Transverse colon (tissue), 4 donors: ENCODE measurements at regions not wholly inside any gene's neighbourhood (a gene's known extent, or its start where the extent isn't known, plus 50 kb on each side); places are given as distances from the start of the nearest gene placed in this dataset.

ENCODE experiments used
- DNase-seq: peaks from one replicate; pipeline ENCODE4 v3.0.0-alpha.2; 2019
- H3K27ac ChIP-seq, 4 donors: fragments of 200-600 bp; sonication (generic); 2 replicates each; pipeline ENCODE4 v1.5.1; 2016 to 2018; ENCODE audit warnings: inconsistent platforms in 4 of 4
- H3K27me3 ChIP-seq: fragments of 200-600 bp; sonication (generic); 2 replicates; pipeline ENCODE4 v1.5.1; 2017; ENCODE audit warnings: inconsistent platforms
- H3K36me3 ChIP-seq, 4 donors: fragments of 200-600 bp; sonication (generic); 2 replicates each; pipeline ENCODE4 v1.5.1; 2017 to 2019; ENCODE audit warnings: inconsistent platforms in 4 of 4
- H3K4me1 ChIP-seq, 4 donors: fragments of 200-600 bp; sonication (generic); 2 replicates each; pipeline ENCODE4 v1.5.1; 2017 to 2020; ENCODE audit warnings: inconsistent platforms in 4 of 4
- H3K4me3 ChIP-seq, 4 donors: fragments of 200-600 bp; sonication (generic); 1 replicate in 1 of 4; 2 replicates in 3 of 4; pipeline versions ENCODE4 v1.5.1 to v1.6.1; 2017 to 2019; ENCODE audit warnings: inconsistent platforms in 4 of 4
- H3K9me3 ChIP-seq, 2 donors: fragments of 200-600 bp; sonication (generic); 2 replicates each; pipeline ENCODE4 v1.5.1; 2017 to 2019; ENCODE audit warnings: inconsistent platforms in 2 of 2
- EP300 ChIP-seq: sonication (generic); formaldehyde crosslinking; IDR thresholded peaks from one replicate; pipeline ENCODE4 v1.6.1; 2017; ENCODE audit warnings: antibody characterized with exemption, low read depth
- POLR2A ChIP-seq: fragments of 450-650 bp; IDR thresholded peaks from one replicate; pipeline ENCODE4 v1.6.1; 2016; ENCODE audit warnings: antibody characterized with exemption, mild to moderate bottlenecking, moderate library complexity
- POLR2AphosphoS5 ChIP-seq, 3 donors: sonication (generic); formaldehyde crosslinking; IDR thresholded peaks; one replicate each; pipeline ENCODE4 v1.6.1; 2016; ENCODE audit warnings: antibody characterized with exemption in 3 of 3
- WGBS, 2 donors: methylation state at CpG; one replicate each; pipeline ENCODE4 v1.1.5; 2018; ENCODE audit warnings: low coverage in 1 of 2; 5-methylcytosine and 5-hydroxymethylcytosine counted together
- in situ Hi-C, 4 donors: fragments of 200-750 bp; cut with MboI; loops; one replicate each; pipeline versions ENCODE4 v1.15.0 to v1.15.1; 2017; ENCODE audit warnings: low sequenced_read_pairs in 3 of 4, low pct_ligation_motif_present in 1 of 4, low pct_unique_long_range_greater_than_20kb in 1 of 4
- intact Hi-C: fragments of 100-400 bp; cut with DNase I; formaldehyde crosslinking; loops from one replicate; pipeline ENCODE4 v1.15.1; 2023; ENCODE audit warnings: low total_unique reads
- TF ChIP-seq, protein P1 (sequence below), 5 experiments: fragments of 200-600 bp in 3 of 5; fragments of 450-650 bp in 2 of 5; sonication (generic) in 3 of 5; IDR thresholded peaks; 1 replicate in 2 of 5; 2 replicates in 3 of 5; pipeline ENCODE4 v1.5.1; 2016 to 2017; ENCODE audit warnings: antibody characterized with exemption in 5 of 5, inconsistent platforms in 3 of 5, mild to moderate bottlenecking in 2 of 5, moderate library complexity in 1 of 5

DNA sequence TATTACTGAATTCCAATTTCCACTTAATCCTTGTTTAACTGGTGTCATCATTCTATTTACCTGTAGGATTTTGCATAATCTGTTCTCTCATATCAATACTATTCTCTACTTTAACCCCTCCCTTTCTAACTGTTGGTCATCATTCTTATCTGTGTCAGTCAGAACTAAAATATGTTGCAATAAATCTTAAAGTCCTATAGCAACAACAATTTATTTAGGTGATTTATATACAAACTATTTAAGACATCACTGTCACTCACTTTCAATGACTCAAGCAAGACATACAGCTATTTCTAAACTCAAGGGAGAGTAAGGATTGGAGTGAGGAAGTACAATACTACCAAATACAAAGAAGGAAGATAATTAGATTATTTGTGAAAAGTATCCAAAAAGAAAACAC, 740.4 kb downstream of the DSC3 start:
- Histone ChIP-seq H3K4me3 (no peak overlapping the region), H3K36me3 (no peaks in the 10 kb centered on the region), H3K27me3 (no peaks in the 10 kb centered on the region), H3K9me3 (no peaks in the 10 kb centered on the region), H3K27ac (no peak overlapping the region), H3K4me1 (no peaks in the 10 kb centered on the region)
- no peak for DNase-seq
- in situ Hi-C loops (no loop called here), intact Hi-C loops (no loop called here)
- TF ChIP-seq POLR2A (no peak), POLR2AphosphoS5 (IDR thresholded peaks at IDR 0.05) (no peak), EP300 (no peak)
- TF ChIP-seq, protein P1, sequence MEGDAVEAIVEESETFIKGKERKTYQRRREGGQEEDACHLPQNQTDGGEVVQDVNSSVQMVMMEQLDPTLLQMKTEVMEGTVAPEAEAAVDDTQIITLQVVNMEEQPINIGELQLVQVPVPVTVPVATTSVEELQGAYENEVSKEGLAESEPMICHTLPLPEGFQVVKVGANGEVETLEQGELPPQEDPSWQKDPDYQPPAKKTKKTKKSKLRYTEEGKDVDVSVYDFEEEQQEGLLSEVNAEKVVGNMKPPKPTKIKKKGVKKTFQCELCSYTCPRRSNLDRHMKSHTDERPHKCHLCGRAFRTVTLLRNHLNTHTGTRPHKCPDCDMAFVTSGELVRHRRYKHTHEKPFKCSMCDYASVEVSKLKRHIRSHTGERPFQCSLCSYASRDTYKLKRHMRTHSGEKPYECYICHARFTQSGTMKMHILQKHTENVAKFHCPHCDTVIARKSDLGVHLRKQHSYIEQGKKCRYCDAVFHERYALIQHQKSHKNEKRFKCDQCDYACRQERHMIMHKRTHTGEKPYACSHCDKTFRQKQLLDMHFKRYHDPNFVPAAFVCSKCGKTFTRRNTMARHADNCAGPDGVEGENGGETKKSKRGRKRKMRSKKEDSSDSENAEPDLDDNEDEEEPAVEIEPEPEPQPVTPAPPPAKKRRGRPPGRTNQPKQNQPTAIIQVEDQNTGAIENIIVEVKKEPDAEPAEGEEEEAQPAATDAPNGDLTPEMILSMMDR (IDR thresholded peaks at IDR 0.05) = no peak

DNA sequence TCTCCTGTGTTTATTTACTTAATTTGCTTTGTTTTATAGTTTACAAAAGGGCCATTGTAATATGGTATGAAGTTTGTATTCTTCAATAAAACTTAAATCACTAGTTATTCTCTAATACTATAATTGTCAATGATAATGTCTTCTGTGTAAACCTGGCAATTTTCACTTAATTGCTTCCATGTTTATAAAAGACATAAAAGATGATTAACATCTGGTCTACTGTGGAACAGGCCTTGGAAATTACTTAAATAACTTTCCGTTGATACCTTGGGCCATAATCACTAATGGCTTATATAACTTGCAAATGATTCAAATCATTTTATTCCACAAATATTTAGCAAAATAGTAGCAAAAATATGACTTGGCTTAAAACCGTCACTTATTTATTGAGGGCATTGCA, 743.8 kb downstream of the DSC3 start:
- no peak for DNase-seq
- Histone ChIP-seq H3K4me3 (no peak overlapping the region), H3K27ac (no peak overlapping the region), H3K27me3 (no peaks in the 10 kb centered on the region), H3K9me3 (no peaks in the 10 kb centered on the region), H3K4me1 (no peaks in the 10 kb centered on the region), H3K36me3 (no peaks in the 10 kb centered on the region)
- no peak for TF ChIP-seq POLR2A
- no peak for TF ChIP-seq POLR2AphosphoS5 (IDR thresholded peaks at IDR 0.05)
- TF ChIP-seq, protein P1 (IDR thresholded peaks at IDR 0.05) = no peak
- TF ChIP-seq EP300 = no peak
- WGBS, 2 donors = 63 to 64% methylated on average over 2 of the region's 2 CpGs
- intact Hi-C loops (no loop called here), in situ Hi-C loops (loop anchor here in 1 of 4 donors (25.0 kb wide), 1 partner anchor 411 kb away; no protein-coding TSS in a partner anchor)

DNA sequence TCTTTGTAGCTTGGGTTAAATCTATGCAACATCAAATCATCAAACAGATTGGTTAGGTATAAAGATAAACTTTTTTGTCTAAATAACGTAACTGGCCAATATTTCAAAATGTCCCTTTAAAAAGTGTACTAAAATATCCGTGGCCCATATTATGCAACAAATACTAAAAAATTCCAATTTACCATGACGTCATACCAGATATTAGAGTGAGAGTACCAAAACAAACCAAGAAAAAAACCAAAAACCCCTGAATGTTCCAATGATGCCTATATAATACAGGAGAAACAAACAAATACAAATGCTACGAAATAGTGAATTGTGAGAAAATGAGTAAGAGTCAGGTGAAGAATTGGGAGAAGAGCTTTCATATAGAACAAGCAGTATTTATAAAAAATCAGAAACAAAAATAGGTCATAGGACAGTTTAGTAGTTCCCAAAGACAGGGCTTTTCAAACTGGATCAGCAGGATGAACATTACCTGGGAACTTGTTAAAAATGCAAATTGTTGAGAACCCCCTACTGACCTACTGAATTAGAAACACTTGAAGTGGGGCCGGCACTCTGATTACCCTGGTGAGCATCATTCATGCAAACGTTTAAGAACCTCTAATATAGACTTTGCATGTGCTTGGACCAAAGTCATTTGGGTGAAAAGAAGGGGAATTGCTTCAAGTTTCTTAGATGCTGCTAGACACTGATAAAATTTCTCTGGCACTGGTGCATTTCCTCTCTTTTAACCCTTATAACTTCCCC, 753.7 kb downstream of the DSC3 start:
- Histone ChIP-seq H3K4me1 (no peaks in the 10 kb centered on the region), H3K4me3 (no peak overlapping the region), H3K9me3 (no peaks in the 10 kb centered on the region), H3K36me3 (no peaks in the 10 kb centered on the region), H3K27me3 (no peaks in the 10 kb centered on the region), H3K27ac (no peak overlapping the region)
- intact Hi-C loops (no loop called here), in situ Hi-C loops (loop anchor here in 1 of 4 donors (25.0 kb wide), 1 partner anchor 402 kb away; no protein-coding TSS in a partner anchor)
- TF ChIP-seq POLR2A (no peak), POLR2AphosphoS5 (IDR thresholded peaks at IDR 0.05) (no peak), EP300 (no peak)
- TF ChIP-seq, protein P1 (IDR thresholded peaks at IDR 0.05) = no peak
- no peak for DNase-seq
- WGBS, 2 donors = 54 to 61% methylated on average over 6 of the region's 6 CpGs

DNA sequence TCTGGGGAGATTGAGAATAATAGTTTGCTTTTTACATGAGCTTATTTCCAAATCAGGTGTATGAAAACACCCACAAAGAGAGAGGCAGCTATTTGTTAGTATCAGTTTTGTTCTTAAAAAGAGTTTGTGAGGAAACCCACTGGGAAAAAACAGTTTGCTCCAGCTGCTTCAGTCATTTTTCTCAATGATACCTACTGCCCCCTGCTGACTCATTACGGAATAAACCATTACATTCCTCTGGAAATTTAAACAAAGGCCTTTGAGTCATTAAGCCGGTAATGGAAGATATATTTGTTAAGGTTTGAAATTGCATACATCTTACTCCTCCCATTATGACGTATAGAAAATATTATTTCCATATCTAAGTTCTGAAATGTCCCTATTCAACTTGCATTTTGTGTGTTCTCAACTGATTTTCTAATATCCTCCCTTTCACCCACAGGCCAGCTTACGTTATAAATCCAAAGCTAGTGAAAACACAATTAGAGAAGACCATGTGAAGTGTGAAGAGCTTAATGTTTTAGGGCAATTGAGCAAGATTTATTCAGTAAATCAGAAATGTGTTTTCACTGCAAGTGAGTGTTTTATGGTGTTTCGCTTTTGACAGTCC, 761.6 kb downstream of the DSC3 start:
- no peaks in the 10 kb centered on the region for H3K27me3 ChIP-seq
- H3K9me3 ChIP-seq = no peaks in the 10 kb centered on the region
- no peak overlapping the region for H3K4me3 ChIP-seq
- TF ChIP-seq POLR2AphosphoS5 (IDR thresholded peaks at IDR 0.05) (no peak), POLR2A (no peak)
- TF ChIP-seq, protein P1 (IDR thresholded peaks at IDR 0.05) = peak; percentile 15 to 61 (median 38)
- no peaks in the 10 kb centered on the region for H3K36me3 ChIP-seq
- H3K4me1 ChIP-seq = no peaks in the 10 kb centered on the region
- WGBS, 2 donors = 41 to 42% methylated on average over 5 of the region's 5 CpGs
- in situ Hi-C loops = loop anchor here in 1 of 4 donors (25.0 kb wide), 1 partner anchor 394 kb away; no protein-coding TSS in a partner anchor
- intact Hi-C loops = no loop called here
- DNase-seq = no peak
- no peak overlapping the region for H3K27ac ChIP-seq
